ENCODE measurements at regions not wholly inside any gene's neighbourhood (a gene's known extent, or its start where the extent isn't known, plus 50 kb on each side); places are given as distances from the start of the nearest gene placed in this dataset.

DNA sequence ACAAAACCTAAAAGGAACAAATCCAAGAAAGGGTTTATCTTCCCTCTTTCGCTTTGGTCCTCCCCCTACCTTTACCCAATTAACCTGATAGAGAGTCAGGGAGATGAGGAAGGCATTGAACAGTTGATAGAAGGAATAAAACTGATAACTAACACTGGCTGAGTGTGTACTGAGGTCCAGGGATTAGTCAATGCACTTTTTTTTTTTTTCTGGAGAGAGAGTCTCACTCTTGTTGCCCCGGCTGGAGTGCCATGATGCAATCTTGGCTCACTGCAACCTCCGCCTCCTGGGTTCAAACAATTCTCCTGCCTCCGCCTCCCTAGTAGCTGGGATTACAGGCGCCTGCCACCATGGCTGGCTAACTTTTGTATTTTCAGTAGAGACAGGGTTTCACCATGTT, 250.2 kb upstream of the CWC22 start:
- TF ChIP-seq POLR2AphosphoS5 (IDR thresholded peaks at IDR 0.05) (no peak), EP300 (IDR thresholded peaks at IDR 0.05) (no peak), POLR2A (IDR thresholded peaks at IDR 0.05) (no peak)
- 42 to 76% methylated on average over 5 of the region's 5 CpGs for WGBS, 2 donors
- Histone ChIP-seq H3K4me3 (no peak overlapping the region), H3K36me3 (no peaks in the 10 kb centered on the region), H3K4me1 (peaks cover 0 to 16% (median 9%) of the 10 kb centered on the region in 4 donors), H3K9me3 (no peaks in the 10 kb centered on the region), H3K27me3 (no peaks in the 10 kb centered on the region), H3K27ac (no peak overlapping the region)
- DNase-seq, result no peak
- intact Hi-C loops (cut with DNase I), result no loop called here

DNA sequence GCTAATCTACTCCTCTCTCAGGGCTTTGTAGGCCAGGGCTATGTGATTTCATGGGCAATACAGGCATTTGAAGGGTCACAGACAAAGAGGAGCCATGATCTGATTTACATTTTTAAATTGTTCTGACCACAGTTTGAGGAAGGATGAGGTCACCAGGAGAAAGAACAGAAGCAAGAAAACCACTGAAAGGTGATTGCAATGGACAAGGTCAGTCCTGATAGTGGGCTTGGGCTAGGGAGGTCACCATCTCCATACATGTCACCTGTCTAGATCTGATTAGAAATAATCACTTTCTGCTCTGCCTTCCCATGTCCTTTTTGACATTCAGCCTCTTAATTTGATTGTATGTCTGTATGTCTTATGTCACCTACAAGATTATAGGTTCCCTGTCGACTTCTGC, 248.9 kb upstream of the CWC22 start:
- Histone ChIP-seq H3K27ac (no peak overlapping the region), H3K4me1 (peaks cover 0 to 16% (median 9%) of the 10 kb centered on the region in 4 donors), H3K9me3 (no peaks in the 10 kb centered on the region), H3K36me3 (no peaks in the 10 kb centered on the region), H3K27me3 (no peaks in the 10 kb centered on the region), H3K4me3 (no peak overlapping the region)
- DNase-seq, result no peak
- TF ChIP-seq EP300 (IDR thresholded peaks at IDR 0.05) (no peak), POLR2AphosphoS5 (IDR thresholded peaks at IDR 0.05) (no peak), POLR2A (IDR thresholded peaks at IDR 0.05) (no peak), CTCF (IDR thresholded peaks at IDR 0.05) (no peak)
- WGBS, 2 donors, result 32 to 86% methylated on average over 1 of the region's 1 CpG
- intact Hi-C loops (cut with DNase I), result no loop called here

DNA sequence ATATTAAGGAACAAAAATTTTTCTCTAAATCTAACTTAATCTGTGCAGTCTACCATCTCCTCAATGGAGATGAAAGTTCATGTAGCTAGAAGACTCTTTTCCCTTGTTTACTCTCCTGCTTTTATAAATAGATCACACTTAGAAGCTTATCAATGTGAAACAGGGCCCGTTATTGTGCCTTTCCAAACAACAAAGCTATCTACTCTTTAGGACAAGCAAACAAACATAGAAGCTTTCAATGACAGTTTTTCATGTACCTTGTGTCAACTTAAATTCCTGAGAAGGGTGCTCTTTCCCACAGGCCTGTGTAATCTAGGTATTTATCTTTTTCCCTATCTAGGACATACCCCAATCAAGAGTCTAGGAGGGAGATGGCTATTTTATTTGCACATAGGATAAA, 247.8 kb upstream of the CWC22 start:
- Histone ChIP-seq H3K27ac (no peak overlapping the region), H3K4me3 (no peak overlapping the region), H3K4me1 (peaks cover 0 to 16% (median 9%) of the 10 kb centered on the region in 4 donors), H3K9me3 (no peaks in the 10 kb centered on the region), H3K36me3 (no peaks in the 10 kb centered on the region), H3K27me3 (no peaks in the 10 kb centered on the region)
- no peak for DNase-seq
- TF ChIP-seq POLR2AphosphoS5 (IDR thresholded peaks at IDR 0.05), result no peak
- TF ChIP-seq EP300 (IDR thresholded peaks at IDR 0.05), result no peak
- TF ChIP-seq POLR2A (IDR thresholded peaks at IDR 0.05), result no peak
- TF ChIP-seq CTCF (IDR thresholded peaks at IDR 0.05), result no peak
- WGBS, 2 donors, result 11 to 50% methylated on average over 1 of the region's 1 CpG
- intact Hi-C loops (cut with DNase I), result no loop called here

DNA sequence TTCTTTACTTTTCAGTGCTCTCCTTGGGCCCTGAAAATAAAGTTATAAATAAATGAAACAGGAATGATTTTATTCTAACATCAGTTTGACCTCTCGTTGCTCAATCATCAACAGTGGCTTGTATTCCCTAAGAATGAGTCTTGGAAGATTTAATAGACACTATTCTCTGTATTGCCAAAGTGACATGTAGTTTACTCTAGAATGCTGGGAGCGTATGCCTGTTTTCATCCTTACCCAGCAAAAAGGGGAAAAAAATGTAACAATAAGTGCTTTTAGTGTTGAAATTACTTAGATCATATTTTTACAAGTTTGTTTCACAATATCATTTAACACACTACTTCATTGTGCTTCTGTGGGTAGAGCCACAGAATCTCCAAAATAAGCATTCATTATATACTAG, 240.6 kb upstream of the CWC22 start:
- TF ChIP-seq EP300 (IDR thresholded peaks at IDR 0.05) (no peak), POLR2A (IDR thresholded peaks at IDR 0.05) (no peak), CTCF (IDR thresholded peaks at IDR 0.05) (no peak), POLR2AphosphoS5 (IDR thresholded peaks at IDR 0.05) (no peak)
- Histone ChIP-seq H3K27me3 (no peaks in the 10 kb centered on the region), H3K4me3 (no peak overlapping the region), H3K9me3 (no peaks in the 10 kb centered on the region), H3K4me1 (no peaks in the 10 kb centered on the region), H3K36me3 (no peaks in the 10 kb centered on the region), H3K27ac (no peak overlapping the region)
- no peak for DNase-seq
- intact Hi-C loops (cut with DNase I), result no loop called here
- WGBS, 2 donors, result 76 to 83% methylated on average over 2 of the region's 2 CpGs

GRCh38 chr2:180246268-180246667, 239.2 kb upstream of the CWC22 start:
- intact Hi-C loops (cut with DNase I), result no loop called here
- TF ChIP-seq POLR2AphosphoS5 (IDR thresholded peaks at IDR 0.05), result no peak
- no peak for TF ChIP-seq EP300 (IDR thresholded peaks at IDR 0.05)
- no peak for TF ChIP-seq POLR2A (IDR thresholded peaks at IDR 0.05)
- TF ChIP-seq CTCF (IDR thresholded peaks at IDR 0.05), result no peak
- Histone ChIP-seq H3K27me3 (no peaks in the 10 kb centered on the region), H3K4me1 (no peaks in the 10 kb centered on the region), H3K9me3 (no peaks in the 10 kb centered on the region), H3K36me3 (no peaks in the 10 kb centered on the region), H3K27ac (no peak overlapping the region), H3K4me3 (no peak overlapping the region)
- 47 to 51% methylated on average over 2 of the region's 2 CpGs for WGBS, 2 donors
- no peak for DNase-seq

All from sigmoid colon (tissue), 6 donors.